Lower leg skin (tissue), 3 donors: ENCODE measurements at regions not wholly inside any gene's neighbourhood (a gene's known extent, or its start where the extent isn't known, plus 50 kb on each side); places are given as distances from the start of the nearest gene placed in this dataset.

ENCODE experiments used
- CTCF ChIP-seq, 3 donors: fragments of 450-650 bp; IDR thresholded peaks; one replicate each; pipeline ENCODE4 v1.5.1; 2016; ENCODE audit warnings: antibody characterized with exemption in 3 of 3, mild to moderate bottlenecking in 3 of 3, moderate library complexity in 2 of 3
- POLR2A ChIP-seq, 2 donors: fragments of 450-650 bp; IDR thresholded peaks; one replicate each; pipeline ENCODE4 v1.6.1; 2016 to 2017; ENCODE audit warnings: antibody characterized with exemption in 2 of 2, mild to moderate bottlenecking in 1 of 2, moderate library complexity in 1 of 2

- TF ChIP-seq CTCF (IDR thresholded peaks at IDR 0.05) (no peak), POLR2A (IDR thresholded peaks at IDR 0.05) (no peak)
Measured at GRCh38 chr10:120727001-120727400, 124.2 kb upstream of the WDR11 start.
